Vagina (tissue), 2 donors: ENCODE measurements at regions not wholly inside any gene's neighbourhood (a gene's known extent, or its start where the extent isn't known, plus 50 kb on each side); places are given as distances from the start of the nearest gene placed in this dataset. TPM values are rescaled to one million over a fixed set of nuclear protein-coding genes. Genes with fewer than 3 reads are reported as not detected.

Experiments used
- DNase-seq, 2 donors: peaks; one replicate each; pipeline ENCODE4 v3.0.0-alpha.2; 2017; ENCODE audit errors: extremely low spot score in 2 of 2
- H3K27ac ChIP-seq: fragments of 200-600 bp; sonication (generic); one replicate; pipeline ENCODE4 v1.5.1; 2019
- H3K27me3 ChIP-seq: fragments of 200-600 bp; sonication (generic); one replicate; pipeline ENCODE4 v1.5.1; 2019
- H3K36me3 ChIP-seq, 2 donors: fragments of 200-600 bp; sonication (generic); one replicate each; pipeline ENCODE4 v1.5.1; 2017 to 2019
- H3K4me1 ChIP-seq: fragments of 200-600 bp; sonication (generic); one replicate; pipeline ENCODE4 v1.5.1; 2019
- H3K4me3 ChIP-seq, 2 donors: fragments of 200-600 bp; sonication (generic); 1 replicate in 1 of 2; 2 replicates in 1 of 2; pipeline ENCODE4 v1.5.1; 2016 to 2019
- H3K9me3 ChIP-seq: fragments of 200-600 bp; sonication (generic); one replicate; pipeline ENCODE4 v1.5.1; 2019
- CTCF ChIP-seq, 3 experiments: fragments of 450-650 bp in 2 of 3; fragments of 200-600 bp in 1 of 3; sonication (generic) in 1 of 3; IDR thresholded peaks; one replicate each; pipeline ENCODE4 v1.5.1; 2017 to 2019; ENCODE audit warnings: antibody characterized with exemption in 3 of 3, mild to moderate bottlenecking in 2 of 3, moderate library complexity in 2 of 3
- POLR2A ChIP-seq, 2 donors: fragments of 450-650 bp; IDR thresholded peaks; one replicate each; pipeline ENCODE4 v1.6.1; 2017; ENCODE audit warnings: antibody characterized with exemption in 2 of 2, mild to moderate bottlenecking in 2 of 2, moderate library complexity in 2 of 2
- POLR2AphosphoS5 ChIP-seq, 2 donors: sonication (generic); formaldehyde crosslinking; IDR thresholded peaks; one replicate each; pipeline ENCODE4 v1.9.0; 2017; ENCODE audit warnings: antibody characterized with exemption in 2 of 2, mild to moderate bottlenecking in 2 of 2, low read depth in 1 of 2; ENCODE audit not compliant: insufficient read depth in 1 of 2
- intact Hi-C: fragments of 100-400 bp; cut with DNase I; formaldehyde crosslinking; loops from one replicate; pipeline ENCODE4 v1.15.1; 2023
- small RNA-seq: library from RNA; depleted of rRNA; stranded (forward); fragments of <200 nt; gene quantifications from one replicate; pipeline ENCODE3, GENCODE V24; 2016

- no peak for DNase-seq
- intact Hi-C loops = no loop called here
- TF ChIP-seq CTCF (IDR thresholded peaks at IDR 0.05) (no peak), POLR2AphosphoS5 (IDR thresholded peaks at IDR 0.05; ENCODE audit: insufficient read depth in 1 of 2, low read depth in 1 of 2) (no peak), POLR2A (IDR thresholded peaks at IDR 0.05) (no peak)
Observed at GRCh38 chr5:56289602-56289987, 56.5 kb upstream of the ANKRD55 start.

GRCh38 chr5:56288873-56289601 is 55.9 kb upstream of the ANKRD55 start:
- Histone ChIP-seq H3K4me1 (no peaks in the 10 kb centered on the region), H3K9me3 (no peaks in the 10 kb centered on the region), H3K4me3 (no peak overlapping the region), H3K27me3 (no peaks in the 10 kb centered on the region), H3K36me3 (no peaks in the 10 kb centered on the region), H3K27ac (no peak overlapping the region)
- intact Hi-C loops = no loop called here
- DNase-seq = no peak
- TF ChIP-seq CTCF (IDR thresholded peaks at IDR 0.05) (no peak), POLR2A (IDR thresholded peaks at IDR 0.05) (no peak), POLR2AphosphoS5 (IDR thresholded peaks at IDR 0.05; ENCODE audit: insufficient read depth in 1 of 2, low read depth in 1 of 2) (no peak)

More at GRCh38 chr5:56289602-56289987, 56.5 kb upstream of the ANKRD55 start:
- Histone ChIP-seq H3K27me3 (no peaks in the 10 kb centered on the region), H3K9me3 (no peaks in the 10 kb centered on the region), H3K4me1 (no peaks in the 10 kb centered on the region), H3K36me3 (no peaks in the 10 kb centered on the region), H3K4me3 (no peak overlapping the region), H3K27ac (no peak overlapping the region)

GRCh38 chr5:56286015-56286884 is 53.1 kb upstream of the ANKRD55 start:
- TF ChIP-seq POLR2A (IDR thresholded peaks at IDR 0.05) (no peak), CTCF (IDR thresholded peaks at IDR 0.05) (no peak), POLR2AphosphoS5 (IDR thresholded peaks at IDR 0.05; ENCODE audit: insufficient read depth in 1 of 2, low read depth in 1 of 2) (no peak)
- Histone ChIP-seq H3K27me3 (no peaks in the 10 kb centered on the region), H3K27ac (no peak overlapping the region)

GRCh38 chr5:56282951-56283350 is 49.8 kb upstream of the ANKRD55 start:
- Histone ChIP-seq H3K9me3 (no peaks in the 10 kb centered on the region), H3K27me3 (no peaks in the 10 kb centered on the region), H3K36me3 (no peaks in the 10 kb centered on the region), H3K4me3 (no peak overlapping the region), H3K4me1 (no peaks in the 10 kb centered on the region), H3K27ac (no peak overlapping the region)
- no peak for DNase-seq
- intact Hi-C loops = no loop called here
- TF ChIP-seq POLR2AphosphoS5 (IDR thresholded peaks at IDR 0.05; ENCODE audit: insufficient read depth in 1 of 2, low read depth in 1 of 2) (no peak), POLR2A (IDR thresholded peaks at IDR 0.05) (no peak), CTCF (IDR thresholded peaks at IDR 0.05) (no peak)

More at GRCh38 chr5:56286015-56286884, 53.1 kb upstream of the ANKRD55 start:
- H3K9me3 ChIP-seq = no peaks in the 10 kb centered on the region
- intact Hi-C loops = no loop called here
- H3K4me3 ChIP-seq = no peak overlapping the region
- no peaks in the 10 kb centered on the region for H3K36me3 ChIP-seq
- no peak for DNase-seq
- no peaks in the 10 kb centered on the region for H3K4me1 ChIP-seq

Small RNA genes in the stretch of these regions (small RNA-seq; reads per million reads assigned to genes)
- gene HMGN1P17 (not detected), gene RNU6ATAC2P (not detected)
